HG02884 (cell line): ENCODE measurements at regions not wholly inside any gene's neighbourhood (a gene's known extent, or its start where the extent isn't known, plus 50 kb on each side); places are given as distances from the start of the nearest gene placed in this dataset.

Experiments
- ATAC-seq: cut with Tn5 transposase; IDR thresholded peaks from one replicate; pipeline ENCODE4 v1.9.1; 2021; ENCODE audit warnings: mild to moderate bottlenecking, moderate library complexity; ENCODE audit not compliant: unreplicated experiment

DNA sequence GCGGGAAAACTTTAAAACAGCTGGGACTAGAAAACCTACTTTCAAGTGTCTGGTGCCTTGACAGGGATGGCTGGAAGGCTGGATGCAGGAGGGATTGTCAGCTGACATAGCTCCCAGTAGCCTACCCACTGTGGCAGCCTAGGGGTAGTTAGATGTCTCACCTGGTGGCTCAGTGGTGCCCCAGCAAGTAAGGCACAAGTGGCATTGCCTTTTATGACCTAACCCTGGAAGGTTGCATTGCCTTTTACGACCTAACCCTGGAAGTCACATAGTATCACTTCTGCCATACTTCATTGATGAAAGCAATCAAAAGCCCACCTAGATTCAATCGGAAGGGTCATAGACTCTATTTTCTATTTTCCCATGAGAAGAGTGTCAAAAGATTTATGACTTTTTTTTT, 724.7 kb upstream of the TBX3 start:
- ATAC-seq, result no peak

GRCh38 chr12:115407723-115408122, 723.7 kb upstream of the TBX3 start:
- ATAC-seq, result no peak

- ATAC-seq, result no peak
Measured at GRCh38 chr12:115407036-115407435, 723.1 kb upstream of the TBX3 start.

- no peak for ATAC-seq
Measured at GRCh38 chr12:115405471-115405860, 721.5 kb upstream of the TBX3 start.

DNA sequence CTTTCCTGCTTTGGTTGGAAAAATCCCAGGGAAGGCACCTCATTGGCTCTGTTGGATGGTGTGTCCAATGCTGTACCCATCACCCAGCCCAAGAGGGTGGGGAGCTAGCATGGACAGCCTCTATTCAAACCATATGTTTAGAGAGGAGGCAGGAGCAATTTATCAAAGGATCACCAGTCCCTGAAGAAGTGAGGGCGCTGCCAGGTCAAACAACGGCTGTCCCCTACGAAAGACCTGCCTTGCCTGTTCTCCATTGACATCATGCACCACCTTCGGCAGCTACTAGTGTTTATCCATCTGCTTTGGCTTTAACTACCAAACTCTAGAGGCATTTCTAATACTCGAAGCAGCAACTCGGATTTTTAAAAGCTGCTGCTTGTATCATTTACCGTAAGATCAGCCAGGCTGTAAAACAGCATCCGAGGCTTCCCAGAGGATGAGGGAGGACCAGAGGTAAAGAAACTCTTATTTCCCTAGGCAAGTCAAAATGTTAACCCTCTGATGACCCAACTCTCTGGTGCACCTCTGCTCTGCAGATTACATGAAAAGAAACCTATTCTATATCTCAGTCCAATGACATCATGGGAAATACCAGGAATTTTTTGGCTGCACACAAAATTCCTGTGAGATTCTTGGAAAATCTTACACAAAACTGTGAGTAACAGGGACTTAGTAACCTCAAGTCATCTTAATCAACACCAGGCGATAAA, 720.9 kb upstream of the TBX3 start:
- ATAC-seq, result no peak

GRCh38 chr12:115403689-115404088, 719.7 kb upstream of the TBX3 start:
- no peak for ATAC-seq

DNA sequence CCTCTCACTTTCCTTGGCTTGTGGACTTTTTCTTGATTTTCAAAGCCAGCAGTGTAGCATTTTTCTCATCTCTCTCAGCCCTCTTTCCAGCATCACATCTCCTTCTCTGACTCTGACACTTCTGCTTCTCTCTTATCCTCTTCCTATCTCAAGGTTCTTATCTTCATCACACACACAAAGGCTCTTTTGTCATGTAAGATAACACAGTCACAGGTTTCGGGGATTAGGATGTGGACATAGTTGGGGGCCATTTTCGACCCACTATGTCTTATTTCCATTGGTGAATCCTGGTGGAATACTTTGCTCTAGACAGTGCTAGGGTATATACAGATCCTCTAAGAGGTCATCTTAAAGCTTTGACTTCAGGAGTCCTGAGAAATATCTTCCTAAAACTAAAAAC, 719.3 kb upstream of the TBX3 start:
- ATAC-seq, result no peak

- ATAC-seq, result no peak
Measured at GRCh38 chr12:115402443-115403180, 718.6 kb upstream of the TBX3 start.

- no peak for ATAC-seq
Measured at GRCh38 chr12:115401761-115402160, 717.8 kb upstream of the TBX3 start.

- ATAC-seq, result no peak
Measured at GRCh38 chr12:115400011-115400410, 716.0 kb upstream of the TBX3 start.

DNA sequence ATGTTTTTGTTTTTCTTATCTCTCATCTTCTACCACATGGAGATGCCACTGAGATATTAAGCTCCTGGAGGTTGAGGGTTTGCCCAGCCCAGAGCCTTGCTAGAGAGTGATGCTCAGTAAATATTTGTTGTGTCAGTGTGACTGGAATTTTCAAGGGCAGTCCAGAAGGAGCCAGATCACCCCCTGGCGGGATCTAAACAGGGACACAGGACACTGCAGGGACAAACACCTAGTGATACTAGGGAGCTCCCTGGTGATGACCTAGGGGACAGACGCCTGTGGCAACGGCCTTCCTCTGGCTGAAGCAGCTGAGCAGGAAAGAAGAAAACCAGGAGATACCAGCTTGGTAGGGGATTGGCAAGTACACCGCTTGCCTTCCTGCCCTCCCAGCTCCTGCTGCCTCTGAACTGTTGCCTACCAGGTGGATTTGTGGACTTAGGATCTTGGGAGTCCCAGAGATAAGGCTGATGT, 714.4 kb upstream of the TBX3 start:
- ATAC-seq, result no peak

DNA sequence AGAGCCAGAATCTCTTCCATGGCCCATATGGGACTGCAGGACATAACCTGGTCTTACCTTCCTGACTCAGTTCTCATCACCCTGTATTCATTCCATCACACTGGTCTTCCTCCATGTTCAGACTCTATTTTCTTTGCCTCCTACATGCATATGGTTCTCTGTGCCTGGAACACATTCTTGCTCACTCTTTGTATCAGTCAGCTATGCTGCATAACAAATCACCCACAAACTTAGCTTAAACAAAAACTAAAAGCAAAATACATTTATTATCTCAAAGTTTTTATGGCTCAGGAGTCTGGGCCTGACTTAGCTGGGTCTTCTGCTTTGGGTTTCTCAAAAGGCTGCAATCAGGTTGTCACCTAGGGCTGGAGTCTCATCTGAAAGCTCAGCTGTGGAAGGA, 712.6 kb upstream of the TBX3 start:
- no peak for ATAC-seq

DNA sequence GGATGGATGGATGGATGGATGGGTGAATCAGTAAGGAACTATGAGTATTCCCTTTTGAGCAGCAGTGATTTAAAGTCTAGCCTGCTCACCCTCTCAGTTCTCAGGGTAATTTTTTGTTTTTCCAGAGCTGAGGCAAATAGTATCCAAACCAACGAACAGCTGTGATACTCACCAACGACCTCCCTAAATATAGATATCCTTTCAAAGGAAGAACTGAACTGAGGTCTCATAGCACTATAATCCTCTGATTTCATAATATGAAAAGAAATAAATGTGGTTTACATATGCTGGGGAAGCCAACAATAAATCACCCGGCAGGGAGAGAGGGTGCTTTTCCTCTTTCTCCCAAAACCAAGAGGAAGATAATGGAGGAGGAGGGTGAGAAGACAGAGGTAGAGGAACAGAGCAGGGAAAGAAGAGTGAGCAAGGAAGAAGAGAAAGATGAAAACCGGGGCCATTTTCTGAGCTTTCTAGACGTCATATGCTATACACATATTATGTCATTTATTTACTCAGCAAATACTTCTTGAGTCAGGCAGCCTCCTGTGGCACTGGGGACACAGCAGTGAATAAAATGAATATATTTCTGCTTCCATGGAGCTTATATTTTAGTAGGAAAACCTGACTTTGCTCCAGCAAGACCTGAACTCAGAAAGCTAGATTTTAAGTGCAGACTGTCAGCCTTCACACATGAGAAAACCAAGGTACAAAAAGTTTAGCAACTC, 710.7 kb upstream of the TBX3 start:
- no peak for ATAC-seq

DNA sequence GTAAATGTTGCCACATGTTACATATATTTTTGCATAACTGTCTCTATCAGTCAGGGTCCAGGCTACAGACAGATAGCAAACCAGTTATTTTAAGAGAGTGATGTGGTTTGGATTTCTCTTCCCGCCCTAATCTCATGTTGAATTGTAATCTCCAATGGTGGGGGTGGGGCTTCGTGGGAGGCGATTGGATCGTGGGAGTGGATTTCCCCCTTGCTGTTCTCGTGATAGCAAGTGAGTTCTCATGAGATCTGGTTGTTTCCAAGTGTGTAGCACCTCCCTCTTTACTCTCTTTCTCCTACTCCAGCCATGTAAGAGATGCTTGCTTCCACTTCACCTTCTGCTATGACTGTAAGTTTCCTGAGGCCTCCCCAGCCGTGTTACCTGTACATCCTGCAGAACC, 704.2 kb upstream of the TBX3 start:
- ATAC-seq, result no peak

DNA sequence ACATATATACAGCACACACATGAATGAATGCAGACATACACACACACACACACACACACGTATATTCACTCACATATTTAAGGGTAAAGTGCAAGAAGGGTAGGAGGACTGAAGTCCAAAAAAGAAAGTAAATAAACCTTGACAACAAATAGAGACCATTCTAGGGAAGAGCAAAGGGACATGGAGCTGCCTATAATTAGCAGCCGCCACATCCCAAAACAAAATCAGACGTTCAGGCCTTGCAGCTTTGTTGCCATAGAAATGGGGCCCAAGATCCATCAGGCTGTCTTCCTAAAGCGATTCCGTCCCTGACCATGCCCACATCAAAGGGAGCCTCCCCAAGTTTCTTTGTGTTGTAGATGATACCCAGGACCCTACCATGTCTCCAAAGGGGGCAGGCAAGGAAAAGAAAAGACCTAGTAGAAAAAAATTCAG, 703.5 kb upstream of the TBX3 start:
- no peak for ATAC-seq

DNA sequence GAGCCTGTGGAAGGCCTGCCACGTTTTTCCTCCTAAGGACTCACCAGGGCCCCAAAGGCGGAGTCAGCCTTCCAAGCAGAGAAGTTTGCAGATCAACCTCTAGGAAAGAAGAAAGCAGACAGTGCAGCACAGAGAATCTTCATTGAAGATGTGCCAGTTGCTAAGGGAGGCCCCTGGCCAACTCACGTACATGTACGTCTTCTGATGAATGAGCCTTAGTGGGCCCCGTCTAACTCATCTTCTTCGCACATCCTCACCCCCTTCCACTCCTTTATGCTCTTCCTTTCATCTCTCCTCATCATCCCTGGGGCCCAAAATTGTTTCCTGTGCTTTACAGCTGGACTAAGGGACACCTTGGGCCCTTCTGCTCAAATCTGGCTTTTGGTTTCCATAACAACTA, 703.0 kb upstream of the TBX3 start:
- ATAC-seq, result no peak

- no peak for ATAC-seq
Measured at GRCh38 chr12:115385141-115385540, 701.2 kb upstream of the TBX3 start.

GRCh38 chr12:115384391-115384790, 700.4 kb upstream of the TBX3 start:
- no peak for ATAC-seq

DNA sequence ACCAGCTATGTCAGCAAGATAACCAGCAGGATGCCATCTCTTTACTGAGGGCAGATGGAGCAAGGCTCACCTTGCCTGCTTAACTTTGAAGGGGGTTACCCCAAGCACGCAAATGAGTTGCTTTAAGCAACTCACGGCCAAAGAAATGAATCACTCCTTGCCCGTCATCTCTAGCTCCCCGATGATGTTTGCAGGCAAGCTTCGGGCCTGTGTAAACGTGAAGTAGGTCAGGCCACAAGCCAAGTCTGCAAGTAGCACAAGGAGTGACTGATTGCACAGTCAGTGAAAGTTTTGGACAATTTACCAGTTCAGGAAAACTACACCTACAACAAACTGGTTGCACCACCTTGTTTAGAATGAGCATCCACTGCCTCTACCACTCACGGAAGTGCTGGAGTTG, 699.7 kb upstream of the TBX3 start:
- no peak for ATAC-seq

DNA sequence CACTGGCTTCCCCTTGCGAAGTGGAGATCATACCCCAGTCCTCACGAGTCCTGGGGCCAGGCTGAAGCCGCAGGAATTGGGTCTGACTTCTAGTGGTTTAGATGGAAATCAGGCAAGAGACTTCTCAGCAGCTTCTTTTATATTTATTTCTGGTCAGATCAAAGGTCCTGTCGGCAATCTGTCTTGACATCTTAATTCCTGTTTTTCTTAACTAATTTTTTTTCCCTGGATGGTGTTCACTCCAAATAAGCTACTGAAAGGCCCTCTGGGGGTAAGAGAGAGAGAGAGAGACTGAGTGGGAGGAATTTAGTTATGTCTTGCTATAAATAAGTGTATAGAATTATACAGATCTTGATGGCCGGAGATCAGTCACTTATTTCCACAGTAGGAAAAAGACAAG, 698.7 kb upstream of the TBX3 start:
- ATAC-seq, result no peak

- no peak for ATAC-seq
Measured at GRCh38 chr12:115380546-115381120, 696.7 kb upstream of the TBX3 start.
